Activated naive CD8-positive, alpha-beta T cell treated with anti-CD3 and anti-CD28 coated beads, Interleukin-2, amount 10 ng/mL, durations not matched to agents 7 days and 5 days (primary cell): ENCODE measurements at regions not wholly inside any gene's neighbourhood (a gene's known extent, or its start where the extent isn't known, plus 50 kb on each side); places are given as distances from the start of the nearest gene placed in this dataset.
"Not testable (repeated sequence)": the region's sequence is repeated elsewhere in the genome, so short reads cannot be mapped to it uniquely, and the experiment has no call there.

ENCODE experiments used
- ATAC-seq: fragments of 150-1000 bp; cut with Tn5 transposase; one replicate; pipeline ENCODE4 v1.10.0; 2021; ENCODE audit warnings: low read depth, moderate library complexity
- POLR2A ChIA-PET: fragments of 350-600 bp; sonication (Branson Sonifier 250); formaldehyde crosslinking; loops from one replicate; lab custom pipeline; 2021; ENCODE audit warnings: antibody characterized with exemption; lab: Charles Lee
- DNase-seq: peaks from one replicate; pipeline ENCODE4 v3.0.0; 2021
- H3K27ac Mint-ChIP-seq: one replicate; pipeline ENCODE4 v1.8.0; 2022; ENCODE audit warnings: mild to moderate bottlenecking, mixed read lengths
- H3K27me3 Mint-ChIP-seq: one replicate; pipeline ENCODE4 v1.8.0; 2022; ENCODE audit warnings: mild to moderate bottlenecking, moderate library complexity, mixed read lengths
- H3K36me3 Mint-ChIP-seq: one replicate; pipeline ENCODE4 v1.8.0; 2021; ENCODE audit warnings: mild to moderate bottlenecking, mixed read lengths
- H3K4me1 Mint-ChIP-seq: one replicate; pipeline ENCODE4 v1.8.0; 2021; ENCODE audit warnings: mixed read lengths
- H3K4me3 Mint-ChIP-seq: one replicate; pipeline ENCODE4 v1.8.0; 2022; ENCODE audit warnings: mild to moderate bottlenecking, moderate library complexity, mixed read lengths
- H3K9me3 Mint-ChIP-seq: one replicate; pipeline ENCODE4 v1.8.0; 2021; ENCODE audit warnings: mixed read lengths

DNA sequence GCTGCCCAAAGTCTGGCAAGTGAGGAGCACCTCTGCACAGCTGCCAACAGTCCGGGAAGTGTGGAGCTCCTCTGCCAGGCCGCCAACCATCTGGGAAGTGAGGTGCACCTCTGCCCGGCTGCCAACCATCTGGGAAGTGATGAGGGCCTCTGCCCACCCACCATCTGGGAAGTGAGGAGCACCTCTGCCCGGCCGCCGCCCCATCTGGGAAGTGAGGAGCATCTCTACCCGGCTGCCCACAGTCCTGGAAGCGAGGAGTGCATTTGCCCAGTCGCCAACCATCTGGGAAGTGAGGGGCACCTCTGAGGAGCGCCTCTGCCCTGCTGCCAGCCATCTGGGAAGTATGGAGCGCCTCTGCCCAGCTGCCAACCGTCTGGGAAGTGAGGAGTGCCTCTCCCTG lies 893.7 kb downstream of the TYW1 start:
- peaks cover 6% of the 10 kb centered on the region for H3K9me3 Mint-ChIP-seq
- DNase-seq (no peak), ATAC-seq (no peak)
- POLR2A ChIA-PET: no interaction called here
- H3K27me3 Mint-ChIP-seq: no peaks in the 10 kb centered on the region
- H3K4me3 Mint-ChIP-seq: no peak overlapping the region
- no peaks in the 10 kb centered on the region for H3K36me3 Mint-ChIP-seq
- H3K4me1 Mint-ChIP-seq: no peaks in the 10 kb centered on the region
- no peak overlapping the region for H3K27ac Mint-ChIP-seq

- ATAC-seq (no peak), DNase-seq (no peak)
- H3K4me1 Mint-ChIP-seq: no peaks in the 10 kb centered on the region
- peaks cover 8% of the 10 kb centered on the region for H3K9me3 Mint-ChIP-seq
- H3K4me3 Mint-ChIP-seq: no peak overlapping the region
- POLR2A ChIA-PET: no interaction called here
- no peak overlapping the region for H3K27ac Mint-ChIP-seq
- H3K27me3 Mint-ChIP-seq: no peaks in the 10 kb centered on the region
- no peaks in the 10 kb centered on the region for H3K36me3 Mint-ChIP-seq
These were observed 898.1 kb downstream of the TYW1 start for GRCh38 chr7:67894746-67895145.

DNA sequence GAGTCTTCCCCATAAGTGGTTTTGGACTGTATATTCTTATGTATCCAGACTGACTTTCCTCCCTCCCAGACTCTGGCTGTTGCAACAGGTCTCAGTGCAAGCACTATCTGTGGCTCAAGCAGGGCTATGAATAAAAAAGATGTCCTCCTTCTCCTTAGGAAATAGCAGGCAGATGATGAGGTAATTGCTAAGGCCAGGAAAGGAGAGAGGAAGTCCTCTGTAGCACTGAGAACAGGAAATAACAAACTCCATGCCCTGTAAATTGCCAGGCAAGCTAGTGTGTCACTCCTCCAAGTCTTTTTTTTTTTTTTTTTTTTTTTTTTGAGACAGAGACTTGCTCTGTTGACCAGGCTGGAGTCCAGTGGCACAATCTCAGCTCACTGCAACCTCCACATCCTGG lies 900.1 kb downstream of the TYW1 start:
- Mint-ChIP-seq H3K4me3 (no peak overlapping the region), H3K36me3 (no peaks in the 10 kb centered on the region), H3K27ac (no peak overlapping the region), H3K27me3 (no peaks in the 10 kb centered on the region), H3K9me3 (peaks cover 10% of the 10 kb centered on the region), H3K4me1 (no peaks in the 10 kb centered on the region)
- ATAC-seq (no peak), DNase-seq (no peak)
- POLR2A ChIA-PET: no interaction called here

GRCh38 chr7:67900456-67900855 lies 903.8 kb downstream of the TYW1 start:
- H3K4me1 Mint-ChIP-seq: no peaks in the 10 kb centered on the region
- ATAC-seq (no peak), DNase-seq (no peak)
- peaks cover 14% of the 10 kb centered on the region for H3K9me3 Mint-ChIP-seq
- no peak overlapping the region for H3K27ac Mint-ChIP-seq
- H3K4me3 Mint-ChIP-seq: no peak overlapping the region
- POLR2A ChIA-PET: no interaction called here
- no peaks in the 10 kb centered on the region for H3K36me3 Mint-ChIP-seq
- H3K27me3 Mint-ChIP-seq: no peaks in the 10 kb centered on the region

- DNase-seq (no peak), ATAC-seq (no peak)
- H3K9me3 Mint-ChIP-seq: peaks cover 18% of the 10 kb centered on the region
- no peak overlapping the region for H3K27ac Mint-ChIP-seq
- H3K4me1 Mint-ChIP-seq: no peaks in the 10 kb centered on the region
- no peak overlapping the region for H3K4me3 Mint-ChIP-seq
- no peaks in the 10 kb centered on the region for H3K36me3 Mint-ChIP-seq
- no peaks in the 10 kb centered on the region for H3K27me3 Mint-ChIP-seq
- POLR2A ChIA-PET: no interaction called here
These were observed 905.3 kb downstream of the TYW1 start for GRCh38 chr7:67901808-67902480.

- Mint-ChIP-seq H3K4me3 (no peak overlapping the region), H3K4me1 (no peaks in the 10 kb centered on the region), H3K9me3 (peaks cover 12% of the 10 kb centered on the region), H3K27ac (no peak overlapping the region), H3K36me3 (no peaks in the 10 kb centered on the region), H3K27me3 (no peaks in the 10 kb centered on the region)
- ATAC-seq (no peak), DNase-seq (no peak)
- POLR2A ChIA-PET: no interaction called here
These were observed 911.2 kb downstream of the TYW1 start for GRCh38 chr7:67907792-67908191.

GRCh38 chr7:67912437-67912836 lies 915.8 kb downstream of the TYW1 start:
- ATAC-seq (no peak), DNase-seq (no peak)
- H3K4me1 Mint-ChIP-seq: no peaks in the 10 kb centered on the region
- H3K4me3 Mint-ChIP-seq: no peak overlapping the region
- POLR2A ChIA-PET: no interaction called here
- no peaks in the 10 kb centered on the region for H3K27me3 Mint-ChIP-seq
- H3K27ac Mint-ChIP-seq: no peak overlapping the region
- H3K9me3 Mint-ChIP-seq: peaks cover 10% of the 10 kb centered on the region
- peaks cover 1% of the 10 kb centered on the region for H3K36me3 Mint-ChIP-seq

DNA sequence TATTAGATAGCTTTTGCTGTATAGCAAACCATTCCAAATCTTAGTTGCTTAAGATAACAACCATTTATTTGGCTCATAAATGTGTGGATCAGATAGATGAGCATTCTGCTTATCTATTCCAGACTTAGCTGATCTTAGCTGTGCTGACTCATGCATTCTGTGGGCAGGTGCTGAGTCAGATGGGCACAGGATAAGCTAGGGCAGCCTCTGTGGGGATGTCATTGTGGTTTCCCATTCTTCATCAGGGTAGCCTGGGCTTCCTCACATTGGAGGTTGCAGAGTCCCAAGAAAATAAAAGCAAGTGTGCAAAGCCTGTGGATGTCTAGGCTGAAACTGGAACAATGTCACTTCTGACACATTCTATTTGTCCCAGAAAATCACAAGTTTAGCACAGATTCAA lies 917.0 kb downstream of the TYW1 start:
- Mint-ChIP-seq H3K9me3 (peaks cover 10% of the 10 kb centered on the region), H3K4me3 (no peak overlapping the region), H3K36me3 (peaks cover 4% of the 10 kb centered on the region), H3K27me3 (no peaks in the 10 kb centered on the region), H3K4me1 (peaks cover 3% of the 10 kb centered on the region), H3K27ac (no peak overlapping the region)
- DNase-seq: no peak
- no peak for ATAC-seq
- POLR2A ChIA-PET: no interaction called here

- H3K9me3 Mint-ChIP-seq, H3K27me3 Mint-ChIP-seq, H3K4me3 Mint-ChIP-seq, H3K27ac Mint-ChIP-seq, POLR2A ChIA-PET, DNase-seq, ATAC-seq, H3K36me3 Mint-ChIP-seq, H3K4me1 Mint-ChIP-seq: not testable (repeated sequence)
These were observed 919.5 kb downstream of the TYW1 start for GRCh38 chr7:67916111-67916510.

DNA sequence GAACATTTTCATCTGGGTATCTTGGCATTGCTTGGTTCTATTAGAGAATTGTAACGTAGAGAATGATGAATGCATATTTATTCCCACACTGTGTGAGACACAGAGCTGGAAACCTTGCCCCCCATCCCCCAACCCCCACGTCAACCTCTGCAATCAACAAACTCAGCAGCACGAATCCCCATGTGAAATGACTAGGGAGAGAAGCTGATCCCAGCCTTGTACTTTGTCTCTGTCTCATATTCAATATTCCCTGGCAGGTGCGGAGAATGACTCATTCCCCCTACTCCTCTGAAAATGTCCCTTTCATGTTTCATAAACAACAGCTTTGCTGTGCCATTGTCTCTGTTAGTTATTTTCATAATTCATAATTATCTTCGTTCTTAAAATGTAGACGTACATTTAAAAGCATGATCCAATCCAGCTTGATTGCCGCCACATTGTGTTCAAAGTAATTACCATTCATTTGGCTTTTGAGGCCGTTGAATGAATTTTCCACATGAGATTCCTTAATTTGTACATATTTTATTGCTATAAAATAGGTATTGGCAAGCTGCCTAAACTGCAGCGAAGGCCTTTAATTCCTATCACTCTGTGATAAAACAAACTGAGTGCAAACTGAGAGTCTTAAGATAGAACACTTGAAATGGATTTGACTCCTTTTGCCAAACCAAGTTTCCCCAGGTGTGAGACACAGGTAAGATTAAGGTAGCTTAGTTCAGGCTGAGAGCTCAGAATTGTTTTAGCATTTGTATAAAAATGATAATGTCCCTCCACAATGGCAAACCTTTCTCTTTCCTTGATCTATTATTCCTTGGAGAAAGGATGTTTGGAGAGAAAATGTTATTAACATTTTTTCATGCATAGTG lies 920.2 kb downstream of the TYW1 start:
- DNase-seq (no peak), ATAC-seq (no peak)
- Mint-ChIP-seq H3K36me3 (peaks cover 4% of the 10 kb centered on the region), H3K27ac (no peak overlapping the region), H3K4me1 (peaks cover 3% of the 10 kb centered on the region), H3K9me3 (peaks cover 13% of the 10 kb centered on the region), H3K27me3 (no peaks in the 10 kb centered on the region), H3K4me3 (no peak overlapping the region)
- POLR2A ChIA-PET: no interaction called here

DNA sequence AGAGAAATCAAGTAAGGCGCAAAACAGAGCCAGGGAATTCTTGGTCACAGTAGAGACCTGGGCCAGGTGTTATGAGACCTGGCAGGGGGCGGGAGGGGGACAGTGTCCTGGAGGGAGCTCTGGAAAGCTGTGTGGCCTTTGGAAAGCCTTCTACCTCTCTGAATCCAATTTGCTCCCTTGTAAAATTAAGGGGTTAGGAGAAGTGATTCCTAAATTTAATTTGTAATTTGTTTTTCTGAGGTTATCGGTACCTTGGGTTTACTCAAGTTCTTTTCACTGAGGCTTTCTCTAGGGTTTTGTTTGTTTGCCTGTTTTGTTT lies 920.8 kb downstream of the TYW1 start:
- DNase-seq: no peak
- no peak for ATAC-seq
- POLR2A ChIA-PET: no interaction called here
- H3K27ac Mint-ChIP-seq: no peak overlapping the region
- H3K4me3 Mint-ChIP-seq: no peak overlapping the region
- H3K9me3 Mint-ChIP-seq: peaks cover 13% of the 10 kb centered on the region
- peaks cover 4% of the 10 kb centered on the region for H3K36me3 Mint-ChIP-seq
- H3K4me1 Mint-ChIP-seq: peaks cover 3% of the 10 kb centered on the region
- no peaks in the 10 kb centered on the region for H3K27me3 Mint-ChIP-seq

DNA sequence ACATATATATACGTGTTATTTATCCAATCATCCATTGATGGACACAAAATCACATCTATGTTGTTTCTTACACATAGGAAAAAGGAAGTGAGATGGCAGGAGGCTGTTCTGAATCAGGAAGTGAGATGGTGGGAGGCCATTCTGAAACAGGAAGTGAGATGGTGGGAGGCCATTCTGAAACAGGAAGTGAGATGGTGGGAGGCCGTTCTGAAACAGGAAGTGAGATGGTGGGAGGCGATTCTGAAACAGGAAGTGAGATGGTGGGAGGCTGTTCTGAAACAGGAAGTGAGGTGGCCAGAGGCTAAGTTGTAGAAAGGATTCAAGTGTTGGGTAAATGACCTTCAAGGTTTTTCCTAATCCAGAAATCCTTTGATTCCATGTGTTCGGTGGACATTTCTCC lies 921.5 kb downstream of the TYW1 start:
- H3K27me3 Mint-ChIP-seq: no peaks in the 10 kb centered on the region
- POLR2A ChIA-PET: no interaction called here
- DNase-seq: no peak
- no peak overlapping the region for H3K4me3 Mint-ChIP-seq
- no peak overlapping the region for H3K27ac Mint-ChIP-seq
- H3K9me3 Mint-ChIP-seq: peaks cover 13% of the 10 kb centered on the region
- peaks cover 4% of the 10 kb centered on the region for H3K36me3 Mint-ChIP-seq
- H3K4me1 Mint-ChIP-seq: peaks cover 3% of the 10 kb centered on the region
- no peak for ATAC-seq

DNA sequence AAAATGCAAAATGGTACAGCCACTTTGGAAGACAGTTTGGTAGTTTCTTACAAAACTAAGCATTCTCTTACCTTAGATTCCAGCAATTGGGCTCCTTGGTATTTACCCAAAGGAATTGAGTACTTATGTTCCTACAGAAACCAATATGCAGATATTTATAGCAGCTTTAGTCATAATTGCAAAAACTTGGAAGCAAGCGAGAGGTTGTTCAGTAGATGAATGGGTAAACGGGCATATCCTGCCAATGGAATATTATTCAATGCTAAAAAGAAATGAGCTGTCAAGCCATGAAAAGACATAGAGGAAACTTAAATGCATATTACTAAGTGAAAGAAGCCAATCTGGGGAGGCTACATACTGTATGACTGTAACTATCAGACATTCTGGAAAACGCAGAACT lies 926.7 kb downstream of the TYW1 start:
- Mint-ChIP-seq H3K4me3 (no peak overlapping the region), H3K27me3 (no peaks in the 10 kb centered on the region), H3K36me3 (no peaks in the 10 kb centered on the region), H3K27ac (no peak overlapping the region), H3K9me3 (peaks cover 8% of the 10 kb centered on the region), H3K4me1 (no peaks in the 10 kb centered on the region)
- POLR2A ChIA-PET: no interaction called here
- no peak for DNase-seq
- no peak for ATAC-seq

- no peak overlapping the region for H3K4me3 Mint-ChIP-seq
- no peak for ATAC-seq
- H3K27me3 Mint-ChIP-seq: no peaks in the 10 kb centered on the region
- H3K36me3 Mint-ChIP-seq: no peaks in the 10 kb centered on the region
- DNase-seq: no peak
- H3K4me1 Mint-ChIP-seq: no peaks in the 10 kb centered on the region
- H3K27ac Mint-ChIP-seq: no peak overlapping the region
- peaks cover 11% of the 10 kb centered on the region for H3K9me3 Mint-ChIP-seq
- POLR2A ChIA-PET: no interaction called here
These were observed 931.5 kb downstream of the TYW1 start for GRCh38 chr7:67928141-67928540.
